OCI-LY1 (cell line): ENCODE measurements at regions not wholly inside any gene's neighbourhood (a gene's known extent, or its start where the extent isn't known, plus 50 kb on each side); places are given as distances from the start of the nearest gene placed in this dataset.

ENCODE experiments used
- H2AFZ ChIP-seq: fragments of 200-600 bp; sonication (generic), shearing (Covaris generic); 2 replicates; pipeline ENCODE4 v1.6.0; 2014; ENCODE audit warnings: antibody characterized with exemption, mild to moderate bottlenecking, low read length
- H3F3A ChIP-seq: fragments of 200-600 bp; sonication (generic), shearing (Covaris generic); 2 replicates; pipeline ENCODE4 v1.6.0; 2014; ENCODE audit warnings: mild to moderate bottlenecking, antibody characterized with exemption, low read length, moderate library complexity; ENCODE audit not compliant: insufficient read depth
- H3K27ac ChIP-seq: fragments of 200-600 bp; sonication (generic); 2 replicates; pipeline ENCODE4 v1.5.1; 2014; ENCODE audit warnings: low read length, mixed run types, mild to moderate bottlenecking, low read depth; ENCODE audit not compliant: poor library complexity, severe bottlenecking
- H3K27me3 ChIP-seq: fragments of 200-600 bp; sonication (generic); 2 replicates; pipeline ENCODE4 v1.6.0; 2014; ENCODE audit warnings: antibody characterized with exemption, mild to moderate bottlenecking, low read length, moderate library complexity; ENCODE audit not compliant: insufficient read depth
- H3K36me3 ChIP-seq: fragments of 200-600 bp; sonication (generic); 2 replicates; pipeline ENCODE4 v1.6.1; 2014; ENCODE audit warnings: mild to moderate bottlenecking, antibody characterized with exemption, low read length, moderate library complexity, mixed read lengths; ENCODE audit not compliant: insufficient read depth
- H3K4me1 ChIP-seq: fragments of 200-600 bp; sonication (generic); 2 replicates; pipeline ENCODE4 v1.5.1; 2014; ENCODE audit warnings: mild to moderate bottlenecking, low read length, moderate library complexity; ENCODE audit not compliant: insufficient read depth, severe bottlenecking
- H3K4me2 ChIP-seq: fragments of 200-600 bp; sonication (generic), shearing (Covaris generic); 2 replicates; pipeline ENCODE4 v1.6.1; 2014; ENCODE audit warnings: low read length
- H3K4me3 ChIP-seq: fragments of 200-600 bp; sonication (generic); 2 replicates; pipeline ENCODE4 v1.5.1; 2014; ENCODE audit warnings: low read length, low read depth, mild to moderate bottlenecking, mixed read lengths; ENCODE audit not compliant: poor library complexity, severe bottlenecking
- H3K79me2 ChIP-seq: fragments of 200-600 bp; shearing (Covaris generic); 2 replicates; pipeline ENCODE4 v1.6.1; 2016; ENCODE audit warnings: mixed run types, low read length, mixed read lengths; ENCODE audit not compliant: insufficient read depth
- H3K9ac ChIP-seq: fragments of 200-600 bp; sonication (generic), shearing (Covaris generic); 2 replicates; pipeline ENCODE4 v1.6.1; 2014; ENCODE audit warnings: mild to moderate bottlenecking, low read length, mixed read lengths
- H3K9me2 ChIP-seq: fragments of 200-600 bp; sonication (generic), shearing (Covaris generic); 2 replicates; pipeline ENCODE4 v1.6.1; 2014; ENCODE audit warnings: low read depth, mild to moderate bottlenecking, low read length, mixed read lengths
- H3K9me3 ChIP-seq: fragments of 200-600 bp; shearing (Covaris generic); 2 replicates; pipeline ENCODE4 v1.6.1; 2014; ENCODE audit warnings: low read length, mixed read lengths
- H4K20me1 ChIP-seq: fragments of 200-600 bp; sonication (generic), shearing (Covaris generic); 2 replicates; pipeline ENCODE4 v1.6.0; 2016; ENCODE audit warnings: mild to moderate bottlenecking, low read length; ENCODE audit not compliant: insufficient read depth
- EZH2 ChIP-seq: fragments of 200-600 bp; sonication (generic), shearing (Covaris generic); IDR thresholded peaks from 2 replicates; pipeline ENCODE4 v1.8.0; 2017; ENCODE audit warnings: borderline replicate concordance, mixed run types, mild to moderate bottlenecking, antibody characterized with exemption, low read length, moderate library complexity, mixed read lengths
- TF ChIP-seq, protein P1 (sequence below): fragments of 200-600 bp; sonication (generic), shearing (Covaris generic); IDR thresholded peaks from 2 replicates; pipeline ENCODE4 v1.5.1; 2017; ENCODE audit warnings: mild to moderate bottlenecking, antibody characterized with exemption, low read length, moderate library complexity, mixed read lengths

DNA sequence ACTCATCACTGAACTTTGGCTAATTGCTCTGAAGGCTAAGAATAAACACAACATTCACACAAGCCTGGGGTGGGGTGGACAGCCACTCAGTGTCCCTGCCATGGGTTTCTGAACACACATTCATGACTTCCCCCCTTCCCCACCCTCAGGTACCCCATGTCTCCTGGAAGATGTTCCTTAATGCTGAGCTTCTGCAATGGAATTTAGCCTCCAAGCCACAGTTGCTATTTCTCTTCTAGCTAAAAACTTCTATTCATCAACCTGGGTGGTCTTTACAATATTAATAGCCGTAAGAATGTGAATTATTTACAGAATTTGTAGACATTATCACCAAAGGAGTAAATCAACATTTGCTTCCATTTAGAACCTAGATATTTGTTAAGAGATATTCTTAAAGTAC, 175.1 kb downstream of the ACKR3 start:
- Histone ChIP-seq H3K9me3 (no peaks in the 10 kb centered on the region), H3K27me3 (peaks cover 4% of the 10 kb centered on the region; the same call in 1 of the 2 replicates), H3K4me1 (no peaks in the 10 kb centered on the region), H4K20me1 (no peaks in the 10 kb centered on the region), H3F3A (no peaks in the 10 kb centered on the region), H3K4me3 (no peak overlapping the region), H2AFZ (no peak overlapping the region), H3K36me3 (no peaks in the 10 kb centered on the region), H3K9ac (no peak overlapping the region), H3K27ac (no peak overlapping the region), H3K79me2 (no peaks in the 10 kb centered on the region), H3K9me2 (no peaks in the 10 kb centered on the region), H3K4me2 (no peak overlapping the region)
- TF ChIP-seq, protein P1, sequence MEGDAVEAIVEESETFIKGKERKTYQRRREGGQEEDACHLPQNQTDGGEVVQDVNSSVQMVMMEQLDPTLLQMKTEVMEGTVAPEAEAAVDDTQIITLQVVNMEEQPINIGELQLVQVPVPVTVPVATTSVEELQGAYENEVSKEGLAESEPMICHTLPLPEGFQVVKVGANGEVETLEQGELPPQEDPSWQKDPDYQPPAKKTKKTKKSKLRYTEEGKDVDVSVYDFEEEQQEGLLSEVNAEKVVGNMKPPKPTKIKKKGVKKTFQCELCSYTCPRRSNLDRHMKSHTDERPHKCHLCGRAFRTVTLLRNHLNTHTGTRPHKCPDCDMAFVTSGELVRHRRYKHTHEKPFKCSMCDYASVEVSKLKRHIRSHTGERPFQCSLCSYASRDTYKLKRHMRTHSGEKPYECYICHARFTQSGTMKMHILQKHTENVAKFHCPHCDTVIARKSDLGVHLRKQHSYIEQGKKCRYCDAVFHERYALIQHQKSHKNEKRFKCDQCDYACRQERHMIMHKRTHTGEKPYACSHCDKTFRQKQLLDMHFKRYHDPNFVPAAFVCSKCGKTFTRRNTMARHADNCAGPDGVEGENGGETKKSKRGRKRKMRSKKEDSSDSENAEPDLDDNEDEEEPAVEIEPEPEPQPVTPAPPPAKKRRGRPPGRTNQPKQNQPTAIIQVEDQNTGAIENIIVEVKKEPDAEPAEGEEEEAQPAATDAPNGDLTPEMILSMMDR = no peak
- TF ChIP-seq EZH2 = no peak

DNA sequence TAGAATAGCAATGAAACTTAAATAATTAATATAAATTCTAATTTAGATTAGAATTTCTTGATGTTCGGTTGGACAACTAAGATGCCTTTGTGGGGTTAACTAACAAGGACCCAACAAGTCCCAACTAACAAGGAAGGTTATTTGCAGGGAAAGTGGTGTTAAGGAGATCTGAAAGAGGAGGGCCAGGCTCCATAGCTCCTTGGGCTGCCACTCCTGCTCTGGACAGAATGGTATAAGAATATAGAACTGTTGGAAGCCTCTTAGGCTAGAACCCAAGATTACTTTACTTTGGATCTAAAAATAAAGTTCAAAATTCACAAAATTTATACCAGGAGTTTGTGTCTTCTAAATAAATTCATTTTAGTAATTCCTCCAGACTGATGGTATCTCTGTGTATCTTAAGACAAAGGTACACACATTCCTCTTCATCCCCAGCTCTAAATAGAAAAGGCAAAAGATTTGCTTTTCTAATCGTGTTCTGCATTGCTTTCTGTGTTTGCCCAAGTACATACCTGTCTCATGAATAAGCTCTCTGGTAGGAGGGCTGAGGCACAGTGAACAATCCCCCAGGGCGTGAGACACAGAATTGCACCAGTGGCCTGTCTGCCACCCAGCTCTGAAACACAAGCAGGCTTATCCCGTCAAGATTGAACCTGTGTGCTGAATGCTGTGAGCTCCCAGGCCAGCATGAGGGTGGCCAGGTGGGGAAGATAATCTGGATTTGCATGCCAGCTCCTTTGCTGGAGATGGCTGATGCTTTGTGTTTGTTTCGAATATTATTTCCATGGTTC, 176.0 kb downstream of the ACKR3 start:
- Histone ChIP-seq H3F3A (no peaks in the 10 kb centered on the region), H3K4me2 (no peak overlapping the region), H3K27me3 (peaks cover 4% of the 10 kb centered on the region; the same call in 1 of the 2 replicates), H3K9me2 (no peaks in the 10 kb centered on the region), H3K36me3 (no peaks in the 10 kb centered on the region), H3K4me3 (no peak overlapping the region), H3K9ac (no peak overlapping the region), H3K9me3 (no peaks in the 10 kb centered on the region), H3K27ac (no peak overlapping the region), H3K79me2 (no peaks in the 10 kb centered on the region), H4K20me1 (no peaks in the 10 kb centered on the region), H3K4me1 (no peaks in the 10 kb centered on the region), H2AFZ (no peak overlapping the region)
- no peak for TF ChIP-seq EZH2
- TF ChIP-seq, protein P1 = no peak

DNA sequence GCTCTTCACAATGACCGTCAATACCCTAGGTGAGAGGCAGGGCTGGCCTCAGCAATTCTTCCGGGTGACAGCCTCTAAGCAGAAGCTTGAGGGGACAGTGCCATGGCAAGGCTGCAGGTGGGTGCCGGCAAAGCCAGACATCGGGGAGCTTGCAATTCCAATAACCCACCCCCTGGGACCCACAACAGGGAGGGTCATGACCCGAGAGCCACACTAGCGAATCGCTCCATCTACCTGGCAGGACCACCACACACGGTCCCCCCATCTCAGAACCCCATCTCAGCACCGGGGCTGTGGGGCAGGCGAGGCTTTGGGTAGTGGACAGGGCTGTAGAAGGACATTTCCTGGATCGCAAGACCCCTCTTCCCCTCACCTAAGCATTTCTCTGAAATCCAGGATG, 177.2 kb downstream of the ACKR3 start:
- Histone ChIP-seq H3K9me3 (no peaks in the 10 kb centered on the region), H3K27ac (no peak overlapping the region), H3K36me3 (no peaks in the 10 kb centered on the region), H2AFZ (no peak overlapping the region), H3K4me3 (no peak overlapping the region), H3K27me3 (peaks cover 4% of the 10 kb centered on the region; the same call in 1 of the 2 replicates), H3K4me2 (no peak overlapping the region), H3F3A (no peaks in the 10 kb centered on the region), H3K4me1 (no peaks in the 10 kb centered on the region), H3K79me2 (no peaks in the 10 kb centered on the region), H4K20me1 (no peaks in the 10 kb centered on the region), H3K9ac (no peak overlapping the region), H3K9me2 (no peaks in the 10 kb centered on the region)
- TF ChIP-seq, protein P1 = no peak
- TF ChIP-seq EZH2 = no peak
